Right cardiac atrium (tissue), 5 donors: ENCODE measurements at regions not wholly inside any gene's neighbourhood (a gene's known extent, or its start where the extent isn't known, plus 50 kb on each side); places are given as distances from the start of the nearest gene placed in this dataset.

Source experiments
- ATAC-seq, 2 donors: fragments of 200-7000 bp; cut with Tn5 transposase; one replicate each; pipeline versions ENCODE4 v1.8.0 to v1.9.1; 2020; ENCODE audit warnings: moderate library complexity in 2 of 2, mild to moderate bottlenecking in 1 of 2
- DNase-seq, 3 donors: peaks; one replicate each; pipeline ENCODE4 v3.0.0-alpha.2; 2020
- H3K27ac ChIP-seq: one replicate; pipeline ENCODE4 v1.5.1; 2013; ENCODE audit warnings: mild to moderate bottlenecking, low read length, control low read depth, moderate library complexity
- H3K27me3 ChIP-seq: one replicate; pipeline ENCODE4 v1.6.1; 2013; ENCODE audit not compliant: control insufficient read depth, insufficient read depth
- H3K4me1 ChIP-seq: one replicate; pipeline ENCODE4 v1.6.1; 2013; ENCODE audit warnings: low read length; ENCODE audit not compliant: control insufficient read depth, insufficient read depth
- H3K4me3 ChIP-seq: one replicate; pipeline ENCODE4 v1.5.1; 2013; ENCODE audit warnings: low read length, control low read depth
- H3K9me3 ChIP-seq: one replicate; pipeline ENCODE4 v1.6.1; 2013; ENCODE audit warnings: low read length; ENCODE audit not compliant: control insufficient read depth
- WGBS: extraction: QIAGEN DNeasy Blood & Tissue Kit; methylation state at CpG from one replicate; pipeline ENCODE4 v1.1.7; 2013; 5-methylcytosine and 5-hydroxymethylcytosine counted together
- intact Hi-C, 4 donors: fragments of 100-400 bp; cut with DNase I; formaldehyde crosslinking; loops; one replicate each; pipeline versions ENCODE4 v1.11.0 to v1.14.0; 2022 to 2023
- donor health status: healthy with polysubstance abuse.
- donor health status: DM: no; HTN: yes; CAD: no.
- donor health status: DM: no; HTN: no; CAD: no.
- donor health status: DM: no; HTN: yes; CAD: no; lungs with severe emphysema.
- donor health status: DM: yes; HTN: yes; CAD: no.

- no peak overlapping the region for H3K27ac ChIP-seq
- DNase-seq = no peak
- peaks cover 3% of the 10 kb centered on the region for H3K9me3 ChIP-seq
- no peak for ATAC-seq
- H3K4me3 ChIP-seq = no peak overlapping the region
- H3K4me1 ChIP-seq = no peaks in the 10 kb centered on the region
- H3K27me3 ChIP-seq = no peaks in the 10 kb centered on the region
- intact Hi-C loops = no loop called here
- WGBS = 67% methylated on average over 2 of the region's 2 CpGs
Measured at GRCh38 chr5:17828681-17829080, 194.4 kb downstream of the TAF11L14 start.

- DNase-seq = no peak
- intact Hi-C loops = no loop called here
- 86% methylated on average over 3 of the region's 3 CpGs for WGBS
- no peaks in the 10 kb centered on the region for H3K27me3 ChIP-seq
- no peaks in the 10 kb centered on the region for H3K4me1 ChIP-seq
- no peak for ATAC-seq
- no peak overlapping the region for H3K4me3 ChIP-seq
- peaks cover 3% of the 10 kb centered on the region for H3K9me3 ChIP-seq
- H3K27ac ChIP-seq = no peak overlapping the region
Measured at GRCh38 chr5:17829456-17829855, 195.2 kb downstream of the TAF11L14 start.

GRCh38 chr5:17831279-17831678 lies 197.0 kb downstream of the TAF11L14 start:
- no peak overlapping the region for H3K27ac ChIP-seq
- no peaks in the 10 kb centered on the region for H3K4me1 ChIP-seq
- peaks cover 6% of the 10 kb centered on the region for H3K9me3 ChIP-seq
- intact Hi-C loops = no loop called here
- ATAC-seq (no peak), DNase-seq (no peak)
- WGBS = 23% methylated on average over 1 of the region's 1 CpG
- H3K27me3 ChIP-seq = no peaks in the 10 kb centered on the region
- no peak overlapping the region for H3K4me3 ChIP-seq

GRCh38 chr5:17832949-17833745 lies 198.9 kb downstream of the TAF11L14 start:
- H3K4me1 ChIP-seq = no peaks in the 10 kb centered on the region

GRCh38 chr5:17837757-17838156 lies 203.5 kb downstream of the TAF11L14 start:
- peaks cover 3% of the 10 kb centered on the region for H3K9me3 ChIP-seq
- no peak overlapping the region for H3K27ac ChIP-seq
- DNase-seq (no peak), ATAC-seq (no peak)
- no peaks in the 10 kb centered on the region for H3K4me1 ChIP-seq
- 82% methylated on average over 2 of the region's 2 CpGs for WGBS
- H3K4me3 ChIP-seq = no peak overlapping the region
- no peaks in the 10 kb centered on the region for H3K27me3 ChIP-seq
- intact Hi-C loops = no loop called here

More at GRCh38 chr5:17832949-17833745, 198.9 kb downstream of the TAF11L14 start:
- 64% methylated on average over 5 of the region's 5 CpGs for WGBS
- intact Hi-C loops = no loop called here
- Histone ChIP-seq H3K4me3 (no peak overlapping the region), H3K27me3 (no peaks in the 10 kb centered on the region), H3K9me3 (peaks cover 3% of the 10 kb centered on the region), H3K27ac (no peak overlapping the region)
- DNase-seq = no peak
- ATAC-seq = no peak

GRCh38 chr5:17838469-17838868 lies 204.2 kb downstream of the TAF11L14 start:
- DNase-seq = no peak
- WGBS = 39% methylated on average over 3 of the region's 3 CpGs
- Histone ChIP-seq H3K9me3 (peaks cover 3% of the 10 kb centered on the region), H3K4me3 (no peak overlapping the region), H3K4me1 (no peaks in the 10 kb centered on the region), H3K27ac (no peak overlapping the region), H3K27me3 (no peaks in the 10 kb centered on the region)
- intact Hi-C loops = no loop called here
- no peak for ATAC-seq

GRCh38 chr5:17839848-17840247 lies 205.6 kb downstream of the TAF11L14 start:
- intact Hi-C loops = no loop called here
- no peak for ATAC-seq
- Histone ChIP-seq H3K4me3 (no peak overlapping the region), H3K9me3 (peaks cover 3% of the 10 kb centered on the region), H3K27ac (no peak overlapping the region), H3K4me1 (no peaks in the 10 kb centered on the region), H3K27me3 (no peaks in the 10 kb centered on the region)
- no peak for DNase-seq

GRCh38 chr5:17846496-17846895 lies 212.2 kb downstream of the TAF11L14 start:
- Histone ChIP-seq H3K4me1 (no peaks in the 10 kb centered on the region), H3K9me3 (no peaks in the 10 kb centered on the region), H3K27me3 (no peaks in the 10 kb centered on the region), H3K27ac (no peak overlapping the region), H3K4me3 (no peak overlapping the region)
- ATAC-seq (no peak), DNase-seq (no peak)
- WGBS = 79% methylated on average over 2 of the region's 2 CpGs
- intact Hi-C loops = no loop called here

GRCh38 chr5:17847286-17847685 lies 213.0 kb downstream of the TAF11L14 start:
- WGBS = 79% methylated on average over 2 of the region's 2 CpGs

GRCh38 chr5:17852111-17852510 lies 217.9 kb downstream of the TAF11L14 start:
- Histone ChIP-seq H3K27me3 (no peaks in the 10 kb centered on the region), H3K27ac (no peak overlapping the region), H3K9me3 (peaks cover 2% of the 10 kb centered on the region), H3K4me3 (no peak overlapping the region), H3K4me1 (no peaks in the 10 kb centered on the region)
- intact Hi-C loops = no loop called here
- DNase-seq (no peak), ATAC-seq (no peak)

More at GRCh38 chr5:17847286-17847685, 213.0 kb downstream of the TAF11L14 start:
- Histone ChIP-seq H3K4me3 (no peak overlapping the region), H3K27ac (no peak overlapping the region), H3K9me3 (no peaks in the 10 kb centered on the region), H3K27me3 (no peaks in the 10 kb centered on the region), H3K4me1 (no peaks in the 10 kb centered on the region)
- intact Hi-C loops = no loop called here
- ATAC-seq (no peak), DNase-seq (no peak)

GRCh38 chr5:17852740-17853139 lies 218.5 kb downstream of the TAF11L14 start:
- no peaks in the 10 kb centered on the region for H3K4me1 ChIP-seq
- no peak overlapping the region for H3K4me3 ChIP-seq
- intact Hi-C loops = no loop called here
- H3K9me3 ChIP-seq = peaks cover 2% of the 10 kb centered on the region
- no peaks in the 10 kb centered on the region for H3K27me3 ChIP-seq
- WGBS = 66% methylated on average over 3 of the region's 3 CpGs
- no peak for ATAC-seq
- no peak for DNase-seq
- H3K27ac ChIP-seq = no peak overlapping the region

GRCh38 chr5:17854901-17855300 lies 220.6 kb downstream of the TAF11L14 start:
- intact Hi-C loops = no loop called here
- ATAC-seq (no peak), DNase-seq (no peak)

More at GRCh38 chr5:17854901-17855300, 220.6 kb downstream of the TAF11L14 start:
- H3K4me3 ChIP-seq = no peak overlapping the region
- no peaks in the 10 kb centered on the region for H3K4me1 ChIP-seq
- H3K9me3 ChIP-seq = peaks cover 2% of the 10 kb centered on the region
- no peak overlapping the region for H3K27ac ChIP-seq
- H3K27me3 ChIP-seq = no peaks in the 10 kb centered on the region
